GM12878 (cell line): ENCODE measurements at regions not wholly inside any gene's neighbourhood (a gene's known extent, or its start where the extent isn't known, plus 50 kb on each side); places are given as distances from the start of the nearest gene placed in this dataset.

Experiments used
- ATAC-seq: fragments of 200-7000 bp; cut with Tn5 transposase; 3 replicates; pipeline ENCODE4 v1.9.1; 2020; ENCODE audit warnings: mild to moderate bottlenecking, moderate library complexity
- BruUV-seq: library from RNA; stranded (reverse); fragments of 400-500 nt; replicated peaks from 2 replicates; lab custom pipeline; 2021; lab: Mats Ljungman, UMichigan
- CTCF ChIA-PET: fragments of 300-600 bp; sonication (Branson Sonifier 250); formaldehyde crosslinking; extraction: SDS; loops from one replicate; lab custom pipeline; 2021; ENCODE audit warnings: inconsistent platforms; lab: Yijun Ruan, JAX
- POLR2A ChIA-PET: fragments of 350-600 bp; formaldehyde crosslinking; extraction: SDS; loops from one replicate; lab custom pipeline; 2021; ENCODE audit warnings: inconsistent platforms; lab: Charles Lee
- RAD21 ChIA-PET: fragments of 300-600 bp; sonication (Branson Sonifier 250); formaldehyde crosslinking; loops from one replicate; lab custom pipeline; 2023; ENCODE audit warnings: antibody characterized with exemption; ENCODE audit not compliant: unreplicated experiment; lab: Charles Lee
- SMC1A ChIA-PET: fragments of 300-600 bp; sonication (Branson Sonifier 250); formaldehyde crosslinking; loops from one replicate; lab custom pipeline; 2023; ENCODE audit not compliant: unreplicated experiment, uncharacterized antibody; lab: Charles Lee
- DNase-seq: peaks from one replicate; pipeline ENCODE4 v3.0.0-alpha.2; 2011; ENCODE audit warnings: low read depth, low spot score
- FAIRE-seq: peaks from 3 replicates; lab custom pipeline; 2011; peaks lifted over from hg19 to GRCh38; lab: Jason Lieb, UNC
- H2AFZ ChIP-seq: 2 replicates; pipeline ENCODE4 v1.6.0; 2011; ENCODE audit warnings: low read depth, low read length, control low read depth; ENCODE audit not compliant: control insufficient read depth
- H3K27ac ChIP-seq: 2 replicates; pipeline ENCODE4 v1.5.1; 2011; ENCODE audit warnings: control low read depth; ENCODE audit not compliant: control insufficient read depth, insufficient read depth
- H3K27me3 ChIP-seq, 2 experiments: replicated peaks in 1 of 2; 2 replicates each; pipeline versions ENCODE4 v1.6.0 to v1.6.1; 2011; ENCODE audit warnings: low read length in 1 of 2; ENCODE audit not compliant: control insufficient read depth in 2 of 2, insufficient read depth in 2 of 2
- H3K36me3 ChIP-seq, 2 experiments: 2 replicates each; pipeline ENCODE4 v1.5.1; 2011; ENCODE audit warnings: low read length in 1 of 2; ENCODE audit not compliant: control insufficient read depth in 2 of 2, insufficient read depth in 2 of 2
- H3K4me1 ChIP-seq: 2 replicates; pipeline ENCODE4 v1.6.1; 2011; ENCODE audit warnings: mild to moderate bottlenecking, low read length, moderate library complexity, mixed read lengths; ENCODE audit not compliant: control insufficient read depth, insufficient read depth
- H3K4me2 ChIP-seq: 2 replicates; pipeline ENCODE4 v1.6.0; 2011; ENCODE audit warnings: control low read depth; ENCODE audit not compliant: control insufficient read depth, insufficient read depth
- H3K4me3 ChIP-seq: fragments of 200-600 bp; sonication (generic); 2 replicates; pipeline ENCODE4 v1.5.1; 2016
- H3K79me2 ChIP-seq: 2 replicates; pipeline ENCODE4 v1.6.0; 2011; ENCODE audit warnings: low read length; ENCODE audit not compliant: control insufficient read depth, insufficient read depth
- H3K9ac ChIP-seq: 2 replicates; pipeline ENCODE4 v1.8.0; 2011; ENCODE audit warnings: low read length, control low read depth, mixed read lengths; ENCODE audit not compliant: control insufficient read depth, insufficient read depth
- H3K9me3 ChIP-seq: replicated peaks from 3 replicates; pipeline ENCODE4 v1.5.1; 2011; ENCODE audit warnings: mild to moderate bottlenecking, low read length; ENCODE audit not compliant: control insufficient read depth, insufficient read depth
- H4K20me1 ChIP-seq: 2 replicates; pipeline ENCODE4 v1.6.0; 2011; ENCODE audit not compliant: control insufficient read depth, insufficient read depth
- PAX5 ChIP-seq: IDR thresholded peaks from 2 replicates; pipeline ENCODE4 v1.6.1; 2011; ENCODE audit warnings: low read depth, low read length, borderline replicate concordance
- SIX5 ChIP-seq: IDR thresholded peaks from 2 replicates; pipeline ENCODE4 v1.6.1; 2011; ENCODE audit warnings: mild to moderate bottlenecking, low read depth, low read length, moderate library complexity; ENCODE audit not compliant: severe bottlenecking
- SRF ChIP-seq, 2 experiments: IDR thresholded peaks; 2 replicates each; pipeline ENCODE4 v1.6.1; 2011; ENCODE audit warnings: low read depth in 2 of 2, low read length in 2 of 2, mild to moderate bottlenecking in 1 of 2, moderate library complexity in 1 of 2
- TARDBP ChIP-seq: IDR thresholded peaks from 2 replicates; pipeline ENCODE4 v1.6.1; 2016; ENCODE audit warnings: borderline replicate concordance
- ZBED1 ChIP-seq: IDR thresholded peaks from 2 replicates; pipeline ENCODE4 v1.6.1; 2016; ENCODE audit warnings: borderline replicate concordance
- ZNF207 ChIP-seq: fragments of 450-650 bp; IDR thresholded peaks from 2 replicates; pipeline ENCODE4 v1.6.1; 2014; ENCODE audit warnings: antibody characterized with exemption, mild to moderate bottlenecking, borderline replicate concordance
- WGBS: methylation state at CpG from one replicate; pipeline ENCODE4 v1.1.6; 2016; ENCODE audit warnings: low lambda C conversion rate; ENCODE audit not compliant: insufficient replicate concordance, insufficient coverage; ENCODE audit errors: missing lambda C conversion rate; 5-methylcytosine and 5-hydroxymethylcytosine counted together
- in situ Hi-C: fragments of 300-500 bp; cut with MboI; formaldehyde crosslinking; loops from 9 replicates; pipeline ENCODE4 v1.14.3; 2018; ENCODE audit warnings: mixed read lengths
- intact Hi-C: fragments of 100-400 bp; cut with micrococcal nuclease; formaldehyde crosslinking; loops from one replicate; pipeline ENCODE4 v1.14.2; 2022; ENCODE audit not compliant: unreplicated experiment
- TF ChIP-seq, protein P1 (sequence below): IDR thresholded peaks from 2 replicates; pipeline ENCODE4 v1.6.1; 2011; ENCODE audit warnings: borderline replicate concordance, low read depth, mild to moderate bottlenecking, moderate library complexity, mixed read lengths, low read length; ENCODE audit not compliant: insufficient read depth; ENCODE audit errors: extremely low read length
- TF ChIP-seq, protein P2 (sequence below): IDR thresholded peaks from 2 replicates; pipeline ENCODE4 v1.6.1; 2012; ENCODE audit warnings: low read length, inconsistent platforms
- TF ChIP-seq, protein P3 (sequence below), 3 experiments: IDR thresholded peaks in 2 of 3; conservative IDR thresholded peaks in 1 of 3; 2 replicates each; pipeline ENCODE4 v1.5.1; 2011; ENCODE audit warnings: low read depth in 3 of 3, low read length in 3 of 3, mild to moderate bottlenecking in 3 of 3, control low read depth in 2 of 3, moderate library complexity in 2 of 3, inconsistent platforms in 1 of 3, mixed read lengths in 1 of 3; ENCODE audit not compliant: control insufficient read depth in 2 of 3, insufficient read depth in 1 of 3; ENCODE audit errors: extremely low read depth in 1 of 3

DNA sequence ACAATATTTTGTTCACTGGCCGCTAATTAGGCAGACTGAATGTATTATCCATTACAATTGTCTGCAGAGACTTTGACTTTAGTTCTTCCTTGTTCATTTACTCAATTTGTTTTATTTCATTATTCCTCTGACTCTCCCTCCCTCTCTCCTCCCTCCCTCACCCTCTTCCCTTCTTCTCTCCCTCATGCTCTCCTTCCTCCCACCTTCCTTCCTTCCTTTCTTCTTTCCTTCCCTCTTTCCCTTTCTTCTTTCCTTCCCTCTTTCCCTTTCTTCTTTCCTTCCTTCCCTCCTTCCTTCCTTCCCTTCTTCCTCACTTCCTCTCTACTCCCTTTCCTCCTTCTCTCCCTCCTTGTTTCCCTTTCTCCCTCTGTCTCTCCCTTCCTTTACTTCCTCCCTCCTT lies 1591.0 kb upstream of the SLC10A2 start:
- intact Hi-C loops, result no loop called here

More for the DNA sequence above, 1591.0 kb upstream of the SLC10A2 start:
- RAD21 ChIA-PET, result no interaction called here
- Histone ChIP-seq H3K4me2 (no peak overlapping the region), H3K9me3 (no peaks in the 10 kb centered on the region), H3K4me3 (no peak overlapping the region), H3K36me3 (no peaks in the 10 kb centered on the region), H3K79me2 (no peaks in the 10 kb centered on the region), H3K27ac (no peak overlapping the region), H3K4me1 (no peaks in the 10 kb centered on the region), H4K20me1 (no peaks in the 10 kb centered on the region), H3K27me3 (no peaks in the 10 kb centered on the region), H2AFZ (no peak overlapping the region), H3K9ac (no peak overlapping the region)
- TF ChIP-seq PAX5, result no peak
- no peak for TF ChIP-seq SRF (IDR thresholded peaks at IDR 0.05; ENCODE audit: low read depth in 2 of 2, low read length in 2 of 2)
- TF ChIP-seq, protein P1, sequence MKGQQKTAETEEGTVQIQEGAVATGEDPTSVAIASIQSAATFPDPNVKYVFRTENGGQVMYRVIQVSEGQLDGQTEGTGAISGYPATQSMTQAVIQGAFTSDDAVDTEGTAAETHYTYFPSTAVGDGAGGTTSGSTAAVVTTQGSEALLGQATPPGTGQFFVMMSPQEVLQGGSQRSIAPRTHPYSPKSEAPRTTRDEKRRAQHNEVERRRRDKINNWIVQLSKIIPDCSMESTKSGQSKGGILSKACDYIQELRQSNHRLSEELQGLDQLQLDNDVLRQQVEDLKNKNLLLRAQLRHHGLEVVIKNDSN, result no peak
- TF ChIP-seq ZBED1, result no peak
- TF ChIP-seq, protein P2, sequence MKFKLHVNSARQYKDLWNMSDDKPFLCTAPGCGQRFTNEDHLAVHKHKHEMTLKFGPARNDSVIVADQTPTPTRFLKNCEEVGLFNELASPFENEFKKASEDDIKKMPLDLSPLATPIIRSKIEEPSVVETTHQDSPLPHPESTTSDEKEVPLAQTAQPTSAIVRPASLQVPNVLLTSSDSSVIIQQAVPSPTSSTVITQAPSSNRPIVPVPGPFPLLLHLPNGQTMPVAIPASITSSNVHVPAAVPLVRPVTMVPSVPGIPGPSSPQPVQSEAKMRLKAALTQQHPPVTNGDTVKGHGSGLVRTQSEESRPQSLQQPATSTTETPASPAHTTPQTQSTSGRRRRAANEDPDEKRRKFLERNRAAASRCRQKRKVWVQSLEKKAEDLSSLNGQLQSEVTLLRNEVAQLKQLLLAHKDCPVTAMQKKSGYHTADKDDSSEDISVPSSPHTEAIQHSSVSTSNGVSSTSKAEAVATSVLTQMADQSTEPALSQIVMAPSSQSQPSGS, result no peak
- TF ChIP-seq, protein P3, sequence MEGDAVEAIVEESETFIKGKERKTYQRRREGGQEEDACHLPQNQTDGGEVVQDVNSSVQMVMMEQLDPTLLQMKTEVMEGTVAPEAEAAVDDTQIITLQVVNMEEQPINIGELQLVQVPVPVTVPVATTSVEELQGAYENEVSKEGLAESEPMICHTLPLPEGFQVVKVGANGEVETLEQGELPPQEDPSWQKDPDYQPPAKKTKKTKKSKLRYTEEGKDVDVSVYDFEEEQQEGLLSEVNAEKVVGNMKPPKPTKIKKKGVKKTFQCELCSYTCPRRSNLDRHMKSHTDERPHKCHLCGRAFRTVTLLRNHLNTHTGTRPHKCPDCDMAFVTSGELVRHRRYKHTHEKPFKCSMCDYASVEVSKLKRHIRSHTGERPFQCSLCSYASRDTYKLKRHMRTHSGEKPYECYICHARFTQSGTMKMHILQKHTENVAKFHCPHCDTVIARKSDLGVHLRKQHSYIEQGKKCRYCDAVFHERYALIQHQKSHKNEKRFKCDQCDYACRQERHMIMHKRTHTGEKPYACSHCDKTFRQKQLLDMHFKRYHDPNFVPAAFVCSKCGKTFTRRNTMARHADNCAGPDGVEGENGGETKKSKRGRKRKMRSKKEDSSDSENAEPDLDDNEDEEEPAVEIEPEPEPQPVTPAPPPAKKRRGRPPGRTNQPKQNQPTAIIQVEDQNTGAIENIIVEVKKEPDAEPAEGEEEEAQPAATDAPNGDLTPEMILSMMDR (IDR thresholded peaks at IDR 0.05 in 2 of 3, conservative IDR thresholded peaks at IDR 0.05 in 1 of 3; ENCODE audit: control insufficient read depth in 2 of 3, extremely low read depth in 1 of 3, insufficient read depth in 1 of 3, low read depth in 3 of 3, low read length in 3 of 3), result no peak
- no peak for TF ChIP-seq SIX5
- no peak for TF ChIP-seq ZNF207
- TF ChIP-seq TARDBP, result no peak
- in situ Hi-C loops, result no loop called here
- FAIRE-seq (no peak), DNase-seq (no peak), ATAC-seq (no peak)
- CTCF ChIA-PET, result no interaction called here
- POLR2A ChIA-PET, result no interaction called here
- no TSS peak for BruUV-seq
- WGBS, result 37% methylated on average over 1 of the region's 1 CpG
- SMC1A ChIA-PET, result no interaction called here
